ENCODE measurements at regions not wholly inside any gene's neighbourhood (a gene's known extent, or its start where the extent isn't known, plus 50 kb on each side); places are given as distances from the start of the nearest gene placed in this dataset.

GRCh38 chr4:152166567-152166966, 369.3 kb downstream of the FBXW7 start:
- TF ChIP-seq CTCF (conservative IDR thresholded peaks at IDR 0.05): no peak

GRCh38 chr4:152165846-152166245, 370.0 kb downstream of the FBXW7 start:
- H3K27ac ChIP-seq: no peak overlapping the region
- no peak for TF ChIP-seq CTCF (conservative IDR thresholded peaks at IDR 0.05)

More at GRCh38 chr4:152166567-152166966, 369.3 kb downstream of the FBXW7 start:
- no peak overlapping the region for H3K27ac ChIP-seq

GRCh38 chr4:152165146-152165545, 370.7 kb downstream of the FBXW7 start:
- H3K27ac ChIP-seq: no peak overlapping the region

GRCh38 chr4:152164561-152164960, 371.3 kb downstream of the FBXW7 start:
- TF ChIP-seq CTCF (conservative IDR thresholded peaks at IDR 0.05): 0 out of 2 replicates have a peak, but pooled peaks have one; percentile 27

More at GRCh38 chr4:152165146-152165545, 370.7 kb downstream of the FBXW7 start:
- no peak for TF ChIP-seq CTCF (conservative IDR thresholded peaks at IDR 0.05)

GRCh38 chr4:152162331-152162697, 373.6 kb downstream of the FBXW7 start:
- no peak overlapping the region for H3K27ac ChIP-seq
- no peak for TF ChIP-seq CTCF (conservative IDR thresholded peaks at IDR 0.05)

More at GRCh38 chr4:152164561-152164960, 371.3 kb downstream of the FBXW7 start:
- H3K27ac ChIP-seq: no peak overlapping the region

GRCh38 chr4:152161676-152162330, 374.1 kb downstream of the FBXW7 start:
- no peak overlapping the region for H3K27ac ChIP-seq
- TF ChIP-seq CTCF (conservative IDR thresholded peaks at IDR 0.05): no peak

- TF ChIP-seq CTCF (conservative IDR thresholded peaks at IDR 0.05): no peak
Measured at GRCh38 chr4:152160225-152160800, 375.6 kb downstream of the FBXW7 start.

More at GRCh38 chr4:152160225-152160800, 375.6 kb downstream of the FBXW7 start:
- no peak overlapping the region for H3K27ac ChIP-seq
